OCI-LY7 (cell line): ENCODE measurements at regions not wholly inside any gene's neighbourhood (a gene's known extent, or its start where the extent isn't known, plus 50 kb on each side); places are given as distances from the start of the nearest gene placed in this dataset.

Experiments used
- BruUV-seq: library from RNA; stranded (reverse); fragments of 400-500 nt; replicated peaks from 2 replicates; lab custom pipeline; 2021; lab: Mats Ljungman, UMichigan
- CTCF ChIA-PET: fragments of 300-600 bp; sonication (Branson Sonifier 250); formaldehyde crosslinking; loops from one replicate; lab custom pipeline; 2022; ENCODE audit warnings: antibody characterized with exemption; ENCODE audit not compliant: unreplicated experiment; lab: Charles Lee
- POLR2A ChIA-PET: fragments of 300-600 bp; sonication (Branson Sonifier 250); formaldehyde crosslinking; loops from one replicate; lab custom pipeline; 2022; ENCODE audit warnings: antibody characterized with exemption; lab: Charles Lee
- DNase-seq: peaks from one replicate; pipeline ENCODE4 v3.0.0-alpha.2; 2015; ENCODE audit warnings: low spot score
- H2AFZ ChIP-seq: fragments of 200-600 bp; sonication (generic), shearing (Covaris generic); 2 replicates; pipeline ENCODE4 v1.6.1; 2014; ENCODE audit warnings: mild to moderate bottlenecking, antibody characterized with exemption, low read length, moderate library complexity
- H3K27ac ChIP-seq: fragments of 200-600 bp; sonication (generic); 2 replicates; pipeline ENCODE4 v1.5.1; 2014; ENCODE audit warnings: mixed run types, low read depth, mild to moderate bottlenecking, moderate library complexity, low read length, inconsistent platforms; ENCODE audit not compliant: poor library complexity, severe bottlenecking
- H3K36me3 ChIP-seq: fragments of 200-600 bp; sonication (generic); 2 replicates; pipeline ENCODE4 v1.6.1; 2014; ENCODE audit warnings: mild to moderate bottlenecking, antibody characterized with exemption, low read length, moderate library complexity, mixed read lengths; ENCODE audit not compliant: insufficient read depth
- H3K4me1 ChIP-seq: fragments of 200-600 bp; sonication (generic); 2 replicates; pipeline ENCODE4 v1.5.1; 2014; ENCODE audit warnings: mild to moderate bottlenecking, low read length; ENCODE audit not compliant: insufficient read depth, poor library complexity, severe bottlenecking
- H3K4me2 ChIP-seq: fragments of 200-600 bp; sonication (generic); 2 replicates; pipeline ENCODE4 v1.6.1; 2014; ENCODE audit warnings: mild to moderate bottlenecking, low read length
- H3K4me3 ChIP-seq: fragments of 200-600 bp; sonication (generic); 2 replicates; pipeline ENCODE4 v1.5.1; 2014; ENCODE audit warnings: mild to moderate bottlenecking, low read depth, low read length; ENCODE audit not compliant: poor library complexity, severe bottlenecking
- H3K79me2 ChIP-seq: fragments of 200-600 bp; sonication (generic); 2 replicates; pipeline ENCODE4 v1.6.1; 2016; ENCODE audit warnings: low read depth, mild to moderate bottlenecking, low read length, moderate library complexity, mixed read lengths; ENCODE audit not compliant: insufficient read depth
- H3K9me2 ChIP-seq: fragments of 200-600 bp; sonication (generic); 2 replicates; pipeline ENCODE4 v1.6.1; 2016; ENCODE audit warnings: mild to moderate bottlenecking, low read length, mixed read lengths; ENCODE audit not compliant: insufficient read depth
- H3K9me3 ChIP-seq: fragments of 200-600 bp; sonication (generic); 2 replicates; pipeline ENCODE4 v1.6.1; 2014; ENCODE audit warnings: mild to moderate bottlenecking, mixed run types, low read length, mixed read lengths
- H4K20me1 ChIP-seq: fragments of 200-600 bp; sonication (generic); 2 replicates; pipeline ENCODE4 v1.6.1; 2014; ENCODE audit warnings: mild to moderate bottlenecking, antibody characterized with exemption, low read length, moderate library complexity, mixed read lengths; ENCODE audit not compliant: insufficient read depth
- CTCF ChIP-seq: fragments of 200-600 bp; sonication (generic); conservative IDR thresholded peaks from 2 replicates; pipeline ENCODE4 v1.5.1; 2014; ENCODE audit warnings: mild to moderate bottlenecking, antibody characterized with exemption, low read length, moderate library complexity, mixed read lengths
- EZH2phosphoT487 ChIP-seq: fragments of 200-600 bp; sonication (generic); IDR thresholded peaks from 2 replicates; pipeline ENCODE4 v1.6.1; 2018; ENCODE audit warnings: low read depth, borderline replicate concordance, mild to moderate bottlenecking, mixed run types, antibody characterized with exemption, low read length, moderate library complexity, mixed read lengths
- intact Hi-C: fragments of 100-400 bp; cut with micrococcal nuclease; formaldehyde crosslinking; loops from one replicate; pipeline ENCODE4 v1.10.0; 2022; ENCODE audit not compliant: unreplicated experiment

DNA sequence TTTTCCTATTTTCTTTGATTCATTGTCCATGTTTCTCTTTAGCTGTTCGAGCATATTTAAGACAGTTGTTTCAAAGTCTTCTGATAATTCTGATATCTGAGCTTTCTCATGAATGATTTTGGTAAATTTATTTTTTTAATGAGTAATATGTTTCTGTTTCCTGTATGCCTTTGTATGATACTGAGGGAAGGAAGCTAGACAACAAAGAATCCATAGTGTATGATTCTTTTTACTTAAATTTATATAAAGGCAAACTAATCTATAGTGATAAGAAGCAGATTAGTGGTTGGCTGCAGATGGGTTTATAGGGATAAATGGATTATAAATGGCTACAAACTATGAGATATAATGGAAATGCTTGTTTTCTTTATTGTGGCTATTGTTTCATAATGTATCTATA, 352.7 kb upstream of the CDH2 start:
- intact Hi-C loops: no loop called here
- ChIA-PET POLR2A (interaction anchor here (0.9 kb wide), 2 partner anchors 15 to 33 kb away, joined by 3 read pairs; no protein-coding TSS in a partner anchor), CTCF (no interaction called here)
- no peak for DNase-seq
- H3K36me3 ChIP-seq: no peaks in the 10 kb centered on the region
- no peaks in the 10 kb centered on the region for H3K9me2 ChIP-seq
- TF ChIP-seq CTCF (no peak), EZH2phosphoT487 (no peak)
- H3K9me3 ChIP-seq: no peaks in the 10 kb centered on the region
- H3K4me3 ChIP-seq: no peak overlapping the region
- H4K20me1 ChIP-seq: no peaks in the 10 kb centered on the region
- H3K79me2 ChIP-seq: no peaks in the 10 kb centered on the region
- H2AFZ ChIP-seq: no peak overlapping the region
- H3K4me1 ChIP-seq: no peaks in the 10 kb centered on the region
- no peak overlapping the region for H3K4me2 ChIP-seq
- H3K27ac ChIP-seq: no peak overlapping the region
- BruUV-seq: no TSS peak

GRCh38 chr18:28526196-28526595, 349.3 kb upstream of the CDH2 start:
- CTCF ChIA-PET: no interaction called here

More at GRCh38 chr18:28526196-28526595, 349.3 kb upstream of the CDH2 start:
- H3K4me1 ChIP-seq: no peaks in the 10 kb centered on the region
- H3K9me2 ChIP-seq: no peaks in the 10 kb centered on the region
- H3K9me3 ChIP-seq: no peaks in the 10 kb centered on the region
- H3K4me2 ChIP-seq: no peak overlapping the region
- BruUV-seq: no TSS peak
- TF ChIP-seq CTCF (no peak), EZH2phosphoT487 (no peak)
- intact Hi-C loops: no loop called here
- H3K27ac ChIP-seq: no peak overlapping the region
- no peak overlapping the region for H2AFZ ChIP-seq
- no peaks in the 10 kb centered on the region for H3K36me3 ChIP-seq
- H4K20me1 ChIP-seq: no peaks in the 10 kb centered on the region
- no peak for DNase-seq
- H3K79me2 ChIP-seq: no peaks in the 10 kb centered on the region
- POLR2A ChIA-PET: no interaction called here
- no peak overlapping the region for H3K4me3 ChIP-seq
